Gastrocnemius medialis (tissue), 4 donors: ENCODE measurements at regions not wholly inside any gene's neighbourhood (a gene's known extent, or its start where the extent isn't known, plus 50 kb on each side); places are given as distances from the start of the nearest gene placed in this dataset.
"Not testable (repeated sequence)": the region's sequence is repeated elsewhere in the genome, so short reads cannot be mapped to it uniquely, and the experiment has no call there.

Source experiments
- ATAC-seq, 2 donors: fragments of 150-250 bp; one replicate each; pipeline ENCODE4 v1.9.1; 2016
- DNase-seq, 2 donors: peaks; one replicate each; pipeline ENCODE4 v3.0.0-alpha.2; 2019
- H3K27ac ChIP-seq, 4 donors: fragments of 200-600 bp; sonication (generic); 1 replicate in 1 of 4; 2 replicates in 3 of 4; pipeline ENCODE4 v1.5.1; 2016 to 2018; ENCODE audit warnings: mild to moderate bottlenecking in 2 of 4, moderate library complexity in 1 of 4
- H3K27me3 ChIP-seq, 3 donors: fragments of 200-600 bp; sonication (generic) in 2 of 3; 1 replicate in 1 of 3; 2 replicates in 2 of 3; pipeline versions ENCODE4 v1.5.1 to v1.6.0; 2016 to 2019; ENCODE audit warnings: mild to moderate bottlenecking in 1 of 3, moderate library complexity in 1 of 3
- H3K36me3 ChIP-seq, 2 donors: fragments of 200-600 bp; sonication (generic) in 1 of 2; one replicate each; pipeline ENCODE4 v1.5.1; 2017 to 2018
- H3K4me1 ChIP-seq, 2 donors: fragments of 200-600 bp; sonication (generic) in 1 of 2; one replicate each; pipeline ENCODE4 v1.5.1; 2016 to 2017; ENCODE audit warnings: mild to moderate bottlenecking in 2 of 2
- H3K4me3 ChIP-seq, 4 donors: fragments of 200-600 bp; sonication (generic) in 3 of 4; 1 replicate in 1 of 4; 2 replicates in 3 of 4; pipeline ENCODE4 v1.5.1; 2016 to 2019; ENCODE audit warnings: mild to moderate bottlenecking in 2 of 4
- H3K9me3 ChIP-seq, 3 donors: fragments of 200-600 bp; sonication (generic) in 2 of 3; 1 replicate in 1 of 3; 2 replicates in 2 of 3; pipeline ENCODE4 v1.5.1; 2016 to 2019
- POLR2A ChIP-seq, 2 donors: fragments of 450-650 bp; IDR thresholded peaks; one replicate each; pipeline ENCODE4 v1.6.1; 2017; ENCODE audit warnings: antibody characterized with exemption in 2 of 2, mild to moderate bottlenecking in 2 of 2, moderate library complexity in 2 of 2
- in situ Hi-C, 4 donors: fragments of 200-750 bp; cut with MboI; loops; one replicate each; pipeline versions ENCODE4 v1.15.0 to v1.8.0; 2017; ENCODE audit warnings: low sequenced_read_pairs in 4 of 4
- intact Hi-C: fragments of 100-400 bp; cut with DNase I; formaldehyde crosslinking; loops from one replicate; pipeline ENCODE4 v1.15.1; 2023; ENCODE audit warnings: low total_unique reads
- TF ChIP-seq, protein P1 (sequence below), 5 experiments: fragments of 450-650 bp in 3 of 5; fragments of 200-600 bp in 2 of 5; sonication (generic) in 2 of 5; IDR thresholded peaks in 4 of 5; conservative IDR thresholded peaks in 1 of 5; 1 replicate in 4 of 5; 2 replicates in 1 of 5; pipeline ENCODE4 v1.5.1; 2016 to 2019; ENCODE audit warnings: antibody characterized with exemption in 5 of 5, mild to moderate bottlenecking in 3 of 5, moderate library complexity in 3 of 5

DNA sequence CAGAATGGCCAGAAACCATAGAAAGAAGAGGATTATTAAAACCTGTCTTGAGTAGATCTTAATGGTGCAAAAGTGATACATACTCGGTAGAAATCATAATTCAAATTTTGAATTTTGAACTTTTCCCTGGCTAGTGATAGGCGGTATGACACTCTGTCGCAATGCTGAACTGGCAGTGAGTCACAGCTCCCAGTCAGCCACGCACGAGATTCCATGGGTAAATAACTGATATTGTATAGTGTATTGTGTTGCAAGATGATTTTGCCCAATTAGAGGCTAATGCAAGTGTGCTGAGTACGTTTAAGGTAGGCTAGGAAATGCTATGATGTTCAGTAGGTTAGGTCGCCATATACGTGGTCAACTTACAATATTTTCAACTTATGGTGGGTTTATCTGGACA lies 207.0 kb downstream of the SIPA1L2 start:
- no peaks in the 10 kb centered on the region for H3K9me3 ChIP-seq
- peaks cover 0 to 10% of the 10 kb centered on the region in 2 donors for H3K36me3 ChIP-seq
- TF ChIP-seq POLR2A (IDR thresholded peaks at IDR 0.05): no peak
- TF ChIP-seq, protein P1, sequence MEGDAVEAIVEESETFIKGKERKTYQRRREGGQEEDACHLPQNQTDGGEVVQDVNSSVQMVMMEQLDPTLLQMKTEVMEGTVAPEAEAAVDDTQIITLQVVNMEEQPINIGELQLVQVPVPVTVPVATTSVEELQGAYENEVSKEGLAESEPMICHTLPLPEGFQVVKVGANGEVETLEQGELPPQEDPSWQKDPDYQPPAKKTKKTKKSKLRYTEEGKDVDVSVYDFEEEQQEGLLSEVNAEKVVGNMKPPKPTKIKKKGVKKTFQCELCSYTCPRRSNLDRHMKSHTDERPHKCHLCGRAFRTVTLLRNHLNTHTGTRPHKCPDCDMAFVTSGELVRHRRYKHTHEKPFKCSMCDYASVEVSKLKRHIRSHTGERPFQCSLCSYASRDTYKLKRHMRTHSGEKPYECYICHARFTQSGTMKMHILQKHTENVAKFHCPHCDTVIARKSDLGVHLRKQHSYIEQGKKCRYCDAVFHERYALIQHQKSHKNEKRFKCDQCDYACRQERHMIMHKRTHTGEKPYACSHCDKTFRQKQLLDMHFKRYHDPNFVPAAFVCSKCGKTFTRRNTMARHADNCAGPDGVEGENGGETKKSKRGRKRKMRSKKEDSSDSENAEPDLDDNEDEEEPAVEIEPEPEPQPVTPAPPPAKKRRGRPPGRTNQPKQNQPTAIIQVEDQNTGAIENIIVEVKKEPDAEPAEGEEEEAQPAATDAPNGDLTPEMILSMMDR (IDR thresholded peaks at IDR 0.05 in 4 of 5, conservative IDR thresholded peaks at IDR 0.05 in 1 of 5): no peak
- intact Hi-C loops (loop anchor here (10.0 kb wide), 1 partner anchor 202 kb away; no protein-coding TSS in a partner anchor), in situ Hi-C loops (no loop called here)
- H3K27me3 ChIP-seq: no peaks in the 10 kb centered on the region
- no peak for ATAC-seq
- H3K4me1 ChIP-seq: no peaks in the 10 kb centered on the region
- H3K27ac ChIP-seq: no peak overlapping the region
- no peak overlapping the region for H3K4me3 ChIP-seq
- DNase-seq: no peak

DNA sequence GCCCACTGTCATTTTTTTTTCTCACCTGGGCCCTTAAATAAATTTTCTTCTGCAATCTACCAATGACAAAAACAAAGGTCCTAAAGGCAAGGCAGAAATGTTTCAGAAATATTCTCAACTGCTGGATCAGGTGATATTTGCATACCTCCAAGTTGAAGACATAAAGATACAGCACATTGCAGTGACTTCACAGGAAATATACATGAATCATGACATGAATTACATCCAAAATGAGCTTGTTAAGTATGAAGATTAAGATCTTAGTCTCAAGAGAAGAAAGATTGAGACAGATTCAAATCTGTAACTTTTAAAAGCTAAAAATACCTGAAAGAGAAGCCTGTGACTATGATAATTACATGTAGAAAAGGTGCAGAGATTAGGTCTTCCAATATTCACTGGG lies 207.8 kb downstream of the SIPA1L2 start:
- intact Hi-C loops (loop anchor here (10.0 kb wide), 1 partner anchor 203 kb away; no protein-coding TSS in a partner anchor), in situ Hi-C loops (no loop called here)
- Histone ChIP-seq H3K4me3 (no peak overlapping the region), H3K4me1 (no peaks in the 10 kb centered on the region), H3K27me3 (no peaks in the 10 kb centered on the region), H3K27ac (no peak overlapping the region), H3K9me3 (no peaks in the 10 kb centered on the region), H3K36me3 (peaks cover 0 to 10% of the 10 kb centered on the region in 2 donors)
- DNase-seq (no peak), ATAC-seq (no peak)
- TF ChIP-seq, protein P1 (IDR thresholded peaks at IDR 0.05 in 4 of 5, conservative IDR thresholded peaks at IDR 0.05 in 1 of 5): no peak
- TF ChIP-seq POLR2A (IDR thresholded peaks at IDR 0.05): no peak

DNA sequence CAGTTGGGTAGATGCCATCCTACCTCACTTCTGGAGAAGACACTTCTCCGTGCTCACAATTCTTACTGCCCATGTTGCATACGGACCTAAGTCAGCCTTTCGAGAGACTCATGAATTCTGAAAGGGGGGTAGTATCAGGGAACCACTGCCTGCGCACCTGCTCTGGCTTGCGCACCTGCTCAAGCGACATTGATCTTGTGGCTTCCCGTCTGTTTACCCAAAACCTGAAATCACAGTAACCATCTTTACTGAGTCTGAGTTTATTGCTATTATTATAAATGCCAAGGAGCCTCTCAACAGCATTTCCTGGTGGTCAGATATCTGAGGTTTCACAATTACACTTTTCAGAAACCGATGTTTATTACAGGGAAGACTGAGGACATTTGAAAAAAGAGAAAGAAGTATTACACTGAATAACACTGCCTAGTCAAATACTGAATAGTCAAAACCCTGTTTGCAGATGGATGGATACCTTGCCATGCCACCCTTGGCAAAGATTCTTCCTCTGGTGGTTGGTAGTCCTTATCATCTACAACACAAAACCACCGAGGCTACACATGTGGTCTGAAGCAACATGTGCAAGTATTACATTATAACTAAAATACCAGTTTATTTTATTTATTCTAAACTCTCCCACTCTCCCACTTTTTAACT lies 208.7 kb downstream of the SIPA1L2 start:
- peaks cover 0 to 10% of the 10 kb centered on the region in 2 donors for H3K36me3 ChIP-seq
- intact Hi-C loops (loop anchor here (10.0 kb wide), 1 partner anchor 204 kb away; no protein-coding TSS in a partner anchor), in situ Hi-C loops (no loop called here)
- no peak overlapping the region for H3K27ac ChIP-seq
- H3K4me1 ChIP-seq: no peaks in the 10 kb centered on the region
- H3K9me3 ChIP-seq: no peaks in the 10 kb centered on the region
- no peak for TF ChIP-seq POLR2A (IDR thresholded peaks at IDR 0.05)
- TF ChIP-seq, protein P1 (IDR thresholded peaks at IDR 0.05 in 4 of 5, conservative IDR thresholded peaks at IDR 0.05 in 1 of 5): no peak
- H3K4me3 ChIP-seq: no peak overlapping the region
- no peaks in the 10 kb centered on the region for H3K27me3 ChIP-seq
- ATAC-seq: no peak
- no peak for DNase-seq

DNA sequence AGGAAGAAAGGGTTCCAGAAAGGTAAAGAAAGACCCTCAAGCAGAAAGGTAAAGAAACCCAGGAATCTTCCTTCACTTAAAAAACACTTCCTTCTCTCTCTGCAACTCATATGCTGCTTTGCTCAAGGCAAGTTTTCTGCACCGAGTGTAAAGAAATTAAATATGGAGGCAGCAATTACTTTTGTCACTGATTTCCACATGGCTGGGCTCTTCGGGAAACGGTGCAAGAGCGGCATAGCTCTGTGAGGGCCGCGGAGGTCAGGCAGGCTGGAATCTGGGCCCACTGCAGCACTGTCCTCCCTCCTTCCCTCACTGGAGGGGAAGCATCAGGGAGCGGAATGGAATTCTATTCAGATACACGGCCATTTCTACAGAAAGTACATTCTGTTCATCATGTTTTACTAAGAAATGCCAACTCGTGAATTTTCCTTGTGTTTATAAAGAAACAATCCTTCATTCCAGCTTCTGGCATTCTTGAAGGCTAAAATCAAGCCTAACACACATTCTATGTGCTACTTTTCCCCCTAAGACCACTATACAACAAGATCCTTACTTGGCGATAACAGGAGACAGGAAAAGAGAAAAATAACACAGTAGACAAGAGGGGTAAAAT lies 212.2 kb downstream of the SIPA1L2 start:
- DNase-seq (no peak), ATAC-seq (no peak)
- in situ Hi-C loops: no loop called here
- no peak for TF ChIP-seq POLR2A (IDR thresholded peaks at IDR 0.05)
- Histone ChIP-seq H3K27me3 (no peaks in the 10 kb centered on the region), H3K27ac (no peak overlapping the region), H3K9me3 (no peaks in the 10 kb centered on the region), H3K4me1 (no peaks in the 10 kb centered on the region), H3K4me3 (no peak overlapping the region), H3K36me3 (peaks cover 0 to 5% of the 10 kb centered on the region in 2 donors)
- intact Hi-C loops: no loop called here

DNA sequence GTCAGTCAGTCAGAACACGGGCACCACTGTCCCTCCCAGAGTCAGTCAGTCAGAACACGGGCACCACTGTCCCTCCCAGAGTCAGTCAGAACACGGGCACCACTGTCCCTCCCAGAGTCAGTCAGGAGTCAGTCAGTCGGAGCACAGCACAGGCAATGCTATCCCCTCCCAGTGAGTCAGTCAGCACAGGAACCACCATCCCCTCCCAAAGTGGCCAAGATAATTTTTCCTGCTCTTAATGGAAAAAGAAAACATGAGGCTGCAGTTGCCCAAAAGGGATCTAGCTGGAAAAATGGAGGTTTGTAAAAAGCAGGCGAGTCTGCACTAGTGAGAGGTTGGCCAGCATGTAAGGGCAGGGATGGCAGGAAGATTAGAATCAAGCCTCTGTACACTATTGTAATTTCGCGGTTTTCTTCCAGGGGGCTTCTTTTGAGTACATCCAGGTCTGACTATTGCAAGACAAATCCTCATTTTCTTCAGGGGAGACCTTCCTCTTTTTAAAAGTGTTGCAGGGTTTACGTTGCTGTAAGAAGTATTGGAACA lies 213.8 kb downstream of the SIPA1L2 start:
- intact Hi-C loops: no loop called here
- TF ChIP-seq POLR2A (IDR thresholded peaks at IDR 0.05): no peak
- TF ChIP-seq, protein P1 (IDR thresholded peaks at IDR 0.05 in 4 of 5, conservative IDR thresholded peaks at IDR 0.05 in 1 of 5): no peak
- no peak for DNase-seq
- Histone ChIP-seq H3K27me3 (no peaks in the 10 kb centered on the region), H3K36me3 (peaks cover 0 to 5% of the 10 kb centered on the region in 2 donors), H3K9me3 (no peaks in the 10 kb centered on the region), H3K4me1 (no peaks in the 10 kb centered on the region), H3K4me3 (no peak overlapping the region), H3K27ac (no peak overlapping the region)
- in situ Hi-C loops: no loop called here
- no peak for ATAC-seq

DNA sequence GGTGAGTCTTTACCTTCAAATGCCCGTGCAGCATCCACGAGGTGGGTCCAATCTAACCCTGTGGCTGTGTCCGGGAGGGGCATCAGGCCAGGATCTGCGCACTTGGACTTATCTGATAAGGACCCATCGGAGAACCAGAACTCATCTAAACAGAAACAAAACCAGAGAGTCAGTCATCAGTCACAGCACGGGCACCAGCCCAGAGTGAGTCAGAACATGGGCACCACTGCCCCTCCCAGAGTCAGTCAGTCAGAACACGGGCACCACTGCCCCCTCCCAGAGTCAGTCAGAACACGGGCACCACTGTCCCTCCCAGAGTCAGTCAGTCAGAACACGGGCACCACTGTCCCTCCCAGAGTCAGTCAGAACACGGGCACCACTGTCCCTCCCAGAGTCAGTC lies 214.5 kb downstream of the SIPA1L2 start:
- H3K36me3 ChIP-seq, ATAC-seq, H3K4me3 ChIP-seq, H3K27ac ChIP-seq, H3K27me3 ChIP-seq, H3K4me1 ChIP-seq, DNase-seq, in situ Hi-C loops, intact Hi-C loops, H3K9me3 ChIP-seq: not testable (repeated sequence)
